ENCODE measurements at regions not wholly inside any gene's neighbourhood (a gene's known extent, or its start where the extent isn't known, plus 50 kb on each side); places are given as distances from the start of the nearest gene placed in this dataset.

GRCh38 chr3:22996920-22997571 lies 206.1 kb upstream of the UBE2E2 start:
- no peaks in the 10 kb centered on the region for H4K20me1 ChIP-seq (ENCODE audit: low read depth, low read length)
- no peak overlapping the region for H3K4me2 ChIP-seq (ENCODE audit: low read depth, low read length, poor library complexity, severe bottlenecking)
- H2AFZ ChIP-seq (ENCODE audit: low read depth, low read length, severe bottlenecking): no peak overlapping the region
- no peaks in the 10 kb centered on the region for H3F3A ChIP-seq (ENCODE audit: insufficient read depth)
- no peaks in the 10 kb centered on the region for H3K36me3 ChIP-seq (ENCODE audit: low read length)
- H3K9me3 ChIP-seq (ENCODE audit: insufficient read depth, low read length): no peaks in the 10 kb centered on the region
- no peaks in the 10 kb centered on the region for H3K9me2 ChIP-seq (replicated peaks; ENCODE audit: insufficient read depth, low read length)
- TF ChIP-seq EZH2phosphoT487 (conservative IDR thresholded peaks at IDR 0.05; ENCODE audit: low read length): no peak
- no peak for TF ChIP-seq CTCF (IDR thresholded peaks at IDR 0.05; ENCODE audit: insufficient read depth, low read length, poor library complexity, severe bottlenecking)
- no peak overlapping the region for H3K9ac ChIP-seq (ENCODE audit: low read length)
- no peak overlapping the region for H3K4me3 ChIP-seq (ENCODE audit: insufficient read depth, low read length, poor library complexity, severe bottlenecking)
- H3K27ac ChIP-seq (ENCODE audit: low read depth, low read length): no peak overlapping the region
- no peaks in the 10 kb centered on the region for H3K27me3 ChIP-seq (ENCODE audit: low read length)
- no peaks in the 10 kb centered on the region for H3K79me2 ChIP-seq (ENCODE audit: insufficient read depth, low read length)

- TF ChIP-seq EZH2phosphoT487 (conservative IDR thresholded peaks at IDR 0.05; ENCODE audit: low read length): no peak
- TF ChIP-seq CTCF (IDR thresholded peaks at IDR 0.05; ENCODE audit: insufficient read depth, low read length, poor library complexity, severe bottlenecking): no peak
- Histone ChIP-seq H2AFZ (ENCODE audit: low read depth, low read length, severe bottlenecking) (no peak overlapping the region), H3F3A (ENCODE audit: insufficient read depth) (no peaks in the 10 kb centered on the region), H3K4me3 (ENCODE audit: insufficient read depth, low read length, poor library complexity, severe bottlenecking) (no peak overlapping the region), H3K4me2 (ENCODE audit: low read depth, low read length, poor library complexity, severe bottlenecking) (no peak overlapping the region), H3K27me3 (ENCODE audit: low read length) (no peaks in the 10 kb centered on the region), H3K36me3 (ENCODE audit: low read length) (no peaks in the 10 kb centered on the region), H3K9ac (ENCODE audit: low read length) (no peak overlapping the region), H3K27ac (ENCODE audit: low read depth, low read length) (no peak overlapping the region), H4K20me1 (ENCODE audit: low read depth, low read length) (no peaks in the 10 kb centered on the region), H3K79me2 (ENCODE audit: insufficient read depth, low read length) (no peaks in the 10 kb centered on the region), H3K9me3 (ENCODE audit: insufficient read depth, low read length) (no peaks in the 10 kb centered on the region), H3K9me2 (replicated peaks; ENCODE audit: insufficient read depth, low read length) (no peaks in the 10 kb centered on the region)
These were observed 202.8 kb upstream of the UBE2E2 start for GRCh38 chr3:23000371-23000770.

- no peak overlapping the region for H3K4me2 ChIP-seq (ENCODE audit: low read depth, low read length, poor library complexity, severe bottlenecking)
These were observed 201.0 kb upstream of the UBE2E2 start for GRCh38 chr3:23002151-23002550.

More at GRCh38 chr3:23002151-23002550, 201.0 kb upstream of the UBE2E2 start:
- Histone ChIP-seq H3K4me3 (ENCODE audit: insufficient read depth, low read length, poor library complexity, severe bottlenecking) (no peak overlapping the region), H3K9me3 (ENCODE audit: insufficient read depth, low read length) (no peaks in the 10 kb centered on the region), H3K9ac (ENCODE audit: low read length) (no peak overlapping the region), H3K9me2 (replicated peaks; ENCODE audit: insufficient read depth, low read length) (no peaks in the 10 kb centered on the region), H4K20me1 (ENCODE audit: low read depth, low read length) (no peaks in the 10 kb centered on the region), H3K27ac (ENCODE audit: low read depth, low read length) (no peak overlapping the region), H2AFZ (ENCODE audit: low read depth, low read length, severe bottlenecking) (no peak overlapping the region), H3F3A (ENCODE audit: insufficient read depth) (no peaks in the 10 kb centered on the region), H3K79me2 (ENCODE audit: insufficient read depth, low read length) (no peaks in the 10 kb centered on the region), H3K27me3 (ENCODE audit: low read length) (no peaks in the 10 kb centered on the region), H3K36me3 (ENCODE audit: low read length) (no peaks in the 10 kb centered on the region)
- TF ChIP-seq EZH2phosphoT487 (conservative IDR thresholded peaks at IDR 0.05; ENCODE audit: low read length): no peak
- no peak for TF ChIP-seq CTCF (IDR thresholded peaks at IDR 0.05; ENCODE audit: insufficient read depth, low read length, poor library complexity, severe bottlenecking)
